RWPE1 (cell line): ENCODE measurements at regions not wholly inside any gene's neighbourhood (a gene's known extent, or its start where the extent isn't known, plus 50 kb on each side); places are given as distances from the start of the nearest gene placed in this dataset.

ENCODE experiments used
- CTCF ChIA-PET: fragments of 350-600 bp; sonication (Branson Sonifier 250); formaldehyde crosslinking; extraction: SDS; loops from one replicate; lab custom pipeline; 2021; lab: Yijun Ruan, JAX
- POLR2A ChIA-PET: fragments of 400-600 bp; formaldehyde crosslinking; extraction: SDS; loops from one replicate; lab custom pipeline; 2020; ENCODE audit warnings: antibody characterized with exemption; ENCODE audit not compliant: low non-redundant PET; lab: Yijun Ruan, JAX
- DNase-seq: peaks from one replicate; pipeline ENCODE4 v3.0.0; 2012; ENCODE audit warnings: low spot score
- H3K27ac ChIP-seq: fragments of 450-650 bp; 2 replicates; pipeline ENCODE4 v1.5.1; 2017
- TF ChIP-seq, protein P1 (sequence below): fragments of 450-650 bp; conservative IDR thresholded peaks from 2 replicates; pipeline ENCODE4 v1.5.1; 2017; ENCODE audit warnings: low read depth, mild to moderate bottlenecking

DNA sequence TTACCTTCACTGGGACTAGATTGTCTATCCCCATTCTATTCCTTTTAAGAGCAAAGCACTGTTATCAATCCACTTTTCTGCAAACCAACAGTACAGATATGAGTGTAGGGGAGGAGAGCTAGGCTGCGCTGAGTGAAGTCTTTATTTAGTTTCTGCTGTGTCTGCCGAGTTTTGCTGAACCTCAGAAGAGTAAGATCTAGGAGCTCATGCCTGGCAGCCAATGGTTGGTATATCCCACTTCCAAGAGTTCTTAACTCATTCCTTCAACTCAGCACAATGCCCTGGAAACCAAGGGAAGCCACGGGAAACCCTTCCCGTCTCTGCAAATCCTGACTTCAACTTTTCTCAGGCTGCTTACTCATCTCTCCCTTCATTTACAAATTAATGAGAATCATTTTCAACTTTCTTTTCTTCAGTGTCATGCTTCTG is 58.0 kb upstream of the JAK2 start:
- CTCF ChIA-PET = no interaction called here
- DNase-seq = no peak
- TF ChIP-seq, protein P1, sequence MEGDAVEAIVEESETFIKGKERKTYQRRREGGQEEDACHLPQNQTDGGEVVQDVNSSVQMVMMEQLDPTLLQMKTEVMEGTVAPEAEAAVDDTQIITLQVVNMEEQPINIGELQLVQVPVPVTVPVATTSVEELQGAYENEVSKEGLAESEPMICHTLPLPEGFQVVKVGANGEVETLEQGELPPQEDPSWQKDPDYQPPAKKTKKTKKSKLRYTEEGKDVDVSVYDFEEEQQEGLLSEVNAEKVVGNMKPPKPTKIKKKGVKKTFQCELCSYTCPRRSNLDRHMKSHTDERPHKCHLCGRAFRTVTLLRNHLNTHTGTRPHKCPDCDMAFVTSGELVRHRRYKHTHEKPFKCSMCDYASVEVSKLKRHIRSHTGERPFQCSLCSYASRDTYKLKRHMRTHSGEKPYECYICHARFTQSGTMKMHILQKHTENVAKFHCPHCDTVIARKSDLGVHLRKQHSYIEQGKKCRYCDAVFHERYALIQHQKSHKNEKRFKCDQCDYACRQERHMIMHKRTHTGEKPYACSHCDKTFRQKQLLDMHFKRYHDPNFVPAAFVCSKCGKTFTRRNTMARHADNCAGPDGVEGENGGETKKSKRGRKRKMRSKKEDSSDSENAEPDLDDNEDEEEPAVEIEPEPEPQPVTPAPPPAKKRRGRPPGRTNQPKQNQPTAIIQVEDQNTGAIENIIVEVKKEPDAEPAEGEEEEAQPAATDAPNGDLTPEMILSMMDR = no peak
- POLR2A ChIA-PET = no interaction called here
- H3K27ac ChIP-seq = no peak overlapping the region

DNA sequence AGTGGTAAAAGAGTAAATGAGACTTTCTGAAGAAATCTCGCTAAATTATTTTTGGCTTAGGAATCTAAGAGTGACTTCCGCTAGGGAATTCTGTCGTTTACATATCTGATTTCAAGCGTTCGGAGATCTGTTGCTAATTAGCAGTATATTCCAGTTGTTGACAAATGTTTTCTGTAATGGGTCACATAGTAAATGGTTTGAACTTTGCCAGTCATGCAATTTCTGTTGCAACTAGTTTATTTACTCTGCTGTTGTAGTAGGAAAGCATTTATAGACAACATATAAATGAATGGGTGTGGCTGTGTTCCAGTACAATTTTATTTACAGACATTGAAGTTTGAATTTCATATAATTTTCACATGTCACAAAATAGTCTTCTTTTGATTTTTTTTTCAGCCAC is 57.4 kb upstream of the JAK2 start:
- ChIA-PET CTCF (no interaction called here), POLR2A (no interaction called here)
- no peak for DNase-seq
- TF ChIP-seq, protein P1 = no peak
- H3K27ac ChIP-seq = no peak overlapping the region

GRCh38 chr9:4929917-4930316 is 55.2 kb upstream of the JAK2 start:
- CTCF ChIA-PET = no interaction called here
- TF ChIP-seq, protein P1 = no peak
- no peak for DNase-seq
- H3K27ac ChIP-seq = no peak overlapping the region
- POLR2A ChIA-PET = no interaction called here

DNA sequence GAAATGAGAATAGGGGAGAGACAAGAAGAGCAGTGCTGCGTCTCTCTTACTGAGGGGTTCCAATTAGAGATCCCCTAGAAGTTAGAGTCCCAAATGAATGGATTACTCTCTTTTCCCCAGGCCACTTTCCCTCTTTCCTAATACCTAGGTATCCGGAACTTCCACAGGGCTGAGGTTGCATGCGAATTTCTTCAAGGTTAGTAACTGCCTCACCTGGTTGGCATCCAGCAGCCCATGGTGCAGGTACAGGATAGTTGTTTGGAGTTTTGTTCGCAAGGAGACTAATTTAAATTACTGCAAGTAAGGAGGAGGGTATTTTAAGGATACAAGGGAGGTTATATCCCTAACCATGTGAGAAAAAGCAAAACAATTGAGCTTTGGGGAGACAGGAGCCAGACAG is 52.4 kb upstream of the JAK2 start:
- no peak for DNase-seq
- H3K27ac ChIP-seq = no peak overlapping the region
- POLR2A ChIA-PET = no interaction called here
- TF ChIP-seq, protein P1 = no peak
- CTCF ChIA-PET = interaction anchor here (0.6 kb wide), 1 partner anchor 472 kb away, joined by 3 read pairs; no protein-coding TSS in a partner anchor

GRCh38 chr9:4933177-4933576 is 51.9 kb upstream of the JAK2 start:
- ChIA-PET CTCF (interaction anchor here (0.6 kb wide), 1 partner anchor 473 kb away, joined by 3 read pairs; no protein-coding TSS in a partner anchor), POLR2A (no interaction called here)
- H3K27ac ChIP-seq = peak overlapping the region; percentile 38; the same call in 1 of the 2 replicates

GRCh38 chr9:4933861-4934260 is 51.2 kb upstream of the JAK2 start:
- ChIA-PET POLR2A (no interaction called here), CTCF (interaction anchor here (0.7 kb wide), 1 partner anchor 231 kb away, joined by 3 read pairs; no protein-coding TSS in a partner anchor)
- no peak overlapping the region for H3K27ac ChIP-seq
- DNase-seq = no peak
- TF ChIP-seq, protein P1 = no peak

More at GRCh38 chr9:4933177-4933576, 51.9 kb upstream of the JAK2 start:
- TF ChIP-seq, protein P1 = no peak
- peak; percentile 32 for DNase-seq
